ENCODE measurements at regions not wholly inside any gene's neighbourhood (a gene's known extent, or its start where the extent isn't known, plus 50 kb on each side); places are given as distances from the start of the nearest gene placed in this dataset.

- WGBS, 4 donors = 64 to 77% (median 70%) methylated on average over 11 of the region's 11 CpGs
- peaks cover 0 to 45% (median 31%) of the 10 kb centered on the region in 9 donors for H3K36me3 ChIP-seq
- H3K27ac ChIP-seq = peak overlapping the region in 3 of 12 donors; percentile 15 to 53 (median 30)
- no peak overlapping the region for H3K4me3 ChIP-seq
- TF ChIP-seq POLR2A (IDR thresholded peaks at IDR 0.05) = no peak
- TF ChIP-seq CTCF (IDR thresholded peaks at IDR 0.05) = no peak
- H3K9me3 ChIP-seq = no peaks in the 10 kb centered on the region
- intact Hi-C loops (cut with DNase I) = loop anchor here in 1 of 10 donors (5.0 kb wide), 1 partner anchor 75 kb away; no protein-coding TSS in a partner anchor
- no peaks in the 10 kb centered on the region for H3K27me3 ChIP-seq
- peaks cover 0 to 30% (median 11%) of the 10 kb centered on the region in 12 donors for H3K4me1 ChIP-seq
- ATAC-seq = peak in 1 of 4 donors; percentile 45
- no peak for DNase-seq
Measured at GRCh38 chr1:223006917-223007648, 136.0 kb downstream of the TLR5 start.

DNA sequence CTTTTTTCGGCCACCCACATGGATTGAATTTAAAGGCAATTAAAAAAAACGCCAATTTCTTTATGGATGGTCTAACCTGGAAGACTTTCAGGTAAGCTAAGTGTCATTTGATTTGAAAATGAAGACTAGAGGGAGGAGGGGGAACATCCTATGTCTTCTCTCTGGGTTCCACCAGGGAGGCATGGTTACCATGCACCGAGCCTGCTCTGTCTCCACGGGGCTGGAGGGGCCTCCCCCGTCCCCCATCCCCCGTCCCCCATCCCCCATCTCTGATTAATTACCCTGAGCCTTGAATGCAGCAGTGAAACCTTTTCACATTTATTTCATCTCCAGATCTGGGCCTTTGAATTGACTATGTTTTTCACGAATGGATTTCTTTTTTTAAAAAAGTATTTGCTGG, 135.1 kb downstream of the TLR5 start:
- DNase-seq = no peak
- intact Hi-C loops (cut with DNase I) = loop anchor here in 1 of 10 donors (5.0 kb wide), 1 partner anchor 74 kb away; no protein-coding TSS in a partner anchor
- Histone ChIP-seq H3K9me3 (no peaks in the 10 kb centered on the region), H3K4me3 (no peak overlapping the region), H3K4me1 (peaks cover 0 to 30% (median 11%) of the 10 kb centered on the region in 12 donors), H3K36me3 (peaks cover 0 to 37% (median 23%) of the 10 kb centered on the region in 9 donors), H3K27ac (peak overlapping the region in 1 of 12 donors; percentile 53), H3K27me3 (no peaks in the 10 kb centered on the region)
- WGBS, 4 donors = 83 to 90% (median 86%) methylated on average over 7 of the region's 7 CpGs
- TF ChIP-seq CTCF (IDR thresholded peaks at IDR 0.05) = no peak
- no peak for TF ChIP-seq POLR2A (IDR thresholded peaks at IDR 0.05)
- ATAC-seq = no peak

GRCh38 chr1:223008808-223009207, 134.2 kb downstream of the TLR5 start:
- Histone ChIP-seq H3K36me3 (peaks cover 0 to 28% (median 14%) of the 10 kb centered on the region in 9 donors), H3K27me3 (no peaks in the 10 kb centered on the region), H3K4me1 (peaks cover 0 to 30% (median 11%) of the 10 kb centered on the region in 12 donors), H3K9me3 (no peaks in the 10 kb centered on the region), H3K27ac (peak overlapping the region in 1 of 12 donors; percentile 35), H3K4me3 (no peak overlapping the region)
- no peak for TF ChIP-seq CTCF (IDR thresholded peaks at IDR 0.05)
- no peak for TF ChIP-seq POLR2A (IDR thresholded peaks at IDR 0.05)
- DNase-seq = no peak
- 28 to 51% (median 42%) methylated on average over 2 of the region's 2 CpGs for WGBS, 4 donors
- ATAC-seq = no peak
- intact Hi-C loops (cut with DNase I) = loop anchor here in 1 of 10 donors (5.0 kb wide), 1 partner anchor 73 kb away; no protein-coding TSS in a partner anchor

DNA sequence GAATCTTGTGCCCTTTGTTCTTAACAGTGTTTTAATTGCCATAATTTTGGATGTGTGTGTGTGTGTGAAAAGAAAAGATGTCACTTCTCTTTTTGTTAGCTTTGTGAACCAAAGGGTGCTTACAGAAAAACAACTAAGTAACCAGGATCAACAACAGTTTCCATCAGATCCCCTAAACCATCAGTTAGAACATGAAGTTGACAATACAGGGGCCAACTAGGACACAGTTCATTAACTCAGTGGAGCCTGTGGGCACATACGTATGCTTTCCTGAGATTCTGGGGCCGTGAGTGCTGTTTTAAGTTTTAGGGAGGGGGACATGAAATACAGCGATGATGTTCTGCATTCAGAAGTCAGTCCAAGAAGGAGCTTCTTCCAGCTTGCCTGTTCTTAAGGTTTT, 133.6 kb downstream of the TLR5 start:
- Histone ChIP-seq H3K27ac (peak overlapping the region in 1 of 12 donors; percentile 35), H3K36me3 (peaks cover 0 to 22% (median 8%) of the 10 kb centered on the region in 9 donors), H3K9me3 (no peaks in the 10 kb centered on the region), H3K4me1 (peaks cover 0 to 30% (median 11%) of the 10 kb centered on the region in 12 donors), H3K27me3 (no peaks in the 10 kb centered on the region), H3K4me3 (no peak overlapping the region)
- WGBS, 4 donors = 56 to 65% (median 61%) methylated on average over 3 of the region's 3 CpGs
- DNase-seq (no peak), ATAC-seq (no peak)
- intact Hi-C loops (cut with DNase I) = loop anchor here in 1 of 10 donors (5.0 kb wide), 1 partner anchor 73 kb away; no protein-coding TSS in a partner anchor
- TF ChIP-seq POLR2A (IDR thresholded peaks at IDR 0.05) = no peak
- TF ChIP-seq CTCF (IDR thresholded peaks at IDR 0.05) = no peak

All from heart left ventricle (tissue), 16 donors.